GM21717 (cell line): ENCODE measurements at regions not wholly inside any gene's neighbourhood (a gene's known extent, or its start where the extent isn't known, plus 50 kb on each side); places are given as distances from the start of the nearest gene placed in this dataset.
"Not testable (repeated sequence)": the region's sequence is repeated elsewhere in the genome, so short reads cannot be mapped to it uniquely, and the experiment has no call there.

ENCODE experiments used
- ATAC-seq: cut with Tn5 transposase; IDR thresholded peaks from one replicate; pipeline ENCODE4 v1.9.1; 2021; ENCODE audit warnings: mild to moderate bottlenecking, moderate library complexity; ENCODE audit not compliant: unreplicated experiment

DNA sequence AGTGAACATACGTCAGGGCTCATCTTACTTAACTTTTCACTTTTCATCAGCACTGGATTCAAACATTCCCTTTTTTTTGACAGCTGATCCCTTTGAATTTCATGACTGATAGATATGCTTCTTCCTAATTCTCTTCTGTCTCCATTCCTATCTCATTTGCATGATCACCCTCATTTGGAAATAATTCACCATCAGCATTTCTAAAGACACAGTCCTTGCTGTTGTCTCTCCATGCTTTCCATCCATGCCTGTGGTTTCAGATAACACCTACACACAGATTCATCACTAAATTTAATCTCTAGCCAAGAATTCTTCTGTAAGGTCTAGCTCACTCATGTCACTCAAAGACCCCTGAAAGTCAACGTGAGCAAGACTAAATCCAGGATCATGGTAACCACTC is 228.4 kb upstream of the BTBD3 start:
- no peak for ATAC-seq

- ATAC-seq = no peak
Measured at GRCh38 chr20:11691766-11692165, 225.9 kb upstream of the BTBD3 start.

DNA sequence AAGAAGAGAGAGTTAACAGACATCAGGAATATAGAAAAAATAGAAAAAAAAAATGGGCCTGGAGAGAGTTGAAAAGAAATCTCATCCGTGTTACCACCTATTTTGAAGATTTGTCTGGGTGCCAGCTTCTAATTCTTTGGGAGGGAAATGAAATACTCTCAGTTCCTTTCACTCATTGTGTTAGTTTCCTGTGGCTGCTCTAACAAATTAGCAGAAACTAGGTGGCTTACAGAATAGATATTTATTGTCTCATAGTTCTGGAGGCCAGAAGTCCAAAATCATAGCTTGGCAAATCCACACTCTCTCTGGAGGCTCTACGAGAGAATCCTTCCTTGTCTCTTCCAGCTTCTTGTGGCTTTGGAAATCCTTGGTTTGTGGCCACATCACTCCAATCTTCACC is 225.1 kb upstream of the BTBD3 start:
- no peak for ATAC-seq

DNA sequence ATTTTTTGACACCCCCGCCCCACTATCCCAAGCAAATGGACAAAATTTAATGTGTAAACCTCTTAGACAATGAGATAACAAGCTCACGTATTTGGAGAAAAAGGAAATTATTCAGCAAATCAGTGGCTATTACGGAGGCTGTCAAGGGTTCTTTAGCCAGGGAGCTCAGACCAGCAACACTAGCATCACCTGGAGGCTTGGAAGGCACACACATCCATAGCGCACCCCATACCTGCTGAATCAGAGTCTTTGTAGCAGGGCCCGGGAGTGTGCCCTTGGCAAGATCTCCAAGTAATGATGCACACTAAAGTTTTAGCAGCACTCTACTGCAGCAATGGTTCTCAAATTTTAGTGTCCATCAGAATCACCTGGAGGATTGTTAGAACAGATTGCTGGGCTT is 223.2 kb upstream of the BTBD3 start:
- no peak for ATAC-seq

- ATAC-seq = no peak
Measured at GRCh38 chr20:11697055-11697454, 220.6 kb upstream of the BTBD3 start.

DNA sequence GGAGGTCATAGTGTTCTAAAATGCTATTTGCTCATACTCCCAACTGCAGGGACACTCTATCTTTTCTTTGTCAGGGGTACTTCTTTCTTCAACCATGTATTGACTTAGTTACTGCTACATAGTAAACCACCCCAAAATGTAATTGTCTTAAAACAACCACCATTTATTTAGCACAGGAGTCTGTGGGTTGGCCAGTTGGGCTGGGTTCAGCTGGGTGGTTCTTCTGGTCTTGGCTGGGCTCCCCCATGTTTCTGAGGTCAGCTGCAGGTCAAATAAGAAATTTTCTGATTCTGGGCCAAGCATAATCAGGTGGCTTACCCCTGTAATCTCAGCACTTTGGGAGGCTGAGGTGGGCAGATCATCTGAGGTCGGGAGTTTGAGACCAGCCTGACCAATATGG is 220.0 kb upstream of the BTBD3 start:
- no peak for ATAC-seq

DNA sequence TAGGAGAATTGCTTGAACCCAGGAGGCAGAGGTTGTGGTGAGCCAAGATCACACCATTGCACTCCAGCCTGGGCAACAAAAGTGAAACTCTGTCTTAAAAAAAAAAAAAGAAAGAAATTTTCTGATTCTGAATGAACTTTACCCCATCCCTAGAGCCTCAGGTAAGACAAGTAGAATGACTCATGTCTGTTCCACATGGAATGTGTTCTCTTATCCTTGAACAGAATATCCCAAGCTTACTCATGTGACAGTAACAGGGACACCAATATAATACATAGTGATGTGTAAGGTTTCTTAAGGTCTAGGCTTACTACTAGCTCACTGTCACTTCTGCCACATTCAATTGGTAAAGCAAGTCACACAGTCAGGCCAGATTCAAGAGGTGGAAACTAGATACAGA is 219.6 kb upstream of the BTBD3 start:
- no peak for ATAC-seq

DNA sequence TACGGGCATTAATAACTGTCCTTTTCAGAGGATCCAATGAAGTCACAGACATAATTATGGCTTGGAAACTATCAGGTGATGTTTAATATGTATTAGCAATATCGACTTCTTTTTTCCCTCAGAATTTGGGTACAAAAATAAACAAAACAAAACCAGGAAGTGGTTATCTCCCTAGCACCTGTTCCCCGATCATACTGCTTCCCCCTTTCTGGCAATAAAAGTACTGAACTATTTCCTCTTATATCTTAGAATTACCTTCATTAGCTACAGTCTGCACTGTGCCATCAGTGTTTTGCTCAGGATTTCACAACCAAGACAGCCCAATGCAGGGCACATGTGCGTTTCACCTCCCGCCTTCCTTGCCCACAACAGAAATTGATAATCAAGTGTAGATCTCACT is 216.9 kb upstream of the BTBD3 start:
- ATAC-seq = no peak

GRCh38 chr20:11702721-11703518 is 214.8 kb upstream of the BTBD3 start:
- no peak for ATAC-seq

GRCh38 chr20:11705512-11705911 is 212.2 kb upstream of the BTBD3 start:
- ATAC-seq = no peak

DNA sequence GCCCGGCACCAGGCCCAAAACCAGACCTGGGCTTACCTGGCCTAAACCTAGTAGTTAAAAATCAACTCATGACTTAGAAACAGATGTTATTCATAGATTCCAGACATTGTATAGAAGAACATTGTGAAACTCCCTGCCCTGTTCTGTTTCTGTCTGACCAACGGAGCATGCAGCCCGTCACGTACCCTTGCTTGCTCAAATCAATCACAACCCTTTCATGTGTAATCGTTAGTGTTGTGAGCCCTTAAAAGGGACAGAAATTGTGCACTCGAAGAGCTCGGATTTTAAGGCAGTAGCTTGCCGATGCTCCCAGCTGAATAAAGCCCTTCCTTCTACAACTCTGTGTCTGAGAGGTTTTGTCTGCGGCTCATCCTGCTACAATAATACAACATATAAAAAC is 209.5 kb upstream of the BTBD3 start:
- not testable (repeated sequence) for ATAC-seq

GRCh38 chr20:11711214-11711613 is 206.5 kb upstream of the BTBD3 start:
- no peak for ATAC-seq

- ATAC-seq = no peak
Measured at GRCh38 chr20:11712639-11713160, 205.0 kb upstream of the BTBD3 start.

DNA sequence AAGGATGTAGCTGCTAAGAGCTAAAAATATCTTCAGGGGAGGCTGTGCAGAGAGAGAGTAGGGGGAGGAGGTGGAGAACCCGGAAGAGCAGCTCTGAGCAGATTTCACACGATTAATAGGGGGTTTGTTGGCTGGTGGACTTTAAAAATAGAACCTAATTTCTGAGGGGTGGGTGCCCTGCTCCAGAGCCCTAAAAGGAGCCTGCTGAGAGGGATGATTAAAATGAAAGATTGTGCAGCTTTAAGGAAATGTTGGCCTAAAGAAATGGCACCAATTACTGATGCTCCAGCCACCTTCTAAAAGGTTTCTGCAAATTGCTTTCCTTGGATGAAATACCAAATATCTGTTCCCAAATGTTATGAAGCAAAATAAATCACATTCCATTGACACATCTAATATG is 202.8 kb upstream of the BTBD3 start:
- ATAC-seq = no peak

DNA sequence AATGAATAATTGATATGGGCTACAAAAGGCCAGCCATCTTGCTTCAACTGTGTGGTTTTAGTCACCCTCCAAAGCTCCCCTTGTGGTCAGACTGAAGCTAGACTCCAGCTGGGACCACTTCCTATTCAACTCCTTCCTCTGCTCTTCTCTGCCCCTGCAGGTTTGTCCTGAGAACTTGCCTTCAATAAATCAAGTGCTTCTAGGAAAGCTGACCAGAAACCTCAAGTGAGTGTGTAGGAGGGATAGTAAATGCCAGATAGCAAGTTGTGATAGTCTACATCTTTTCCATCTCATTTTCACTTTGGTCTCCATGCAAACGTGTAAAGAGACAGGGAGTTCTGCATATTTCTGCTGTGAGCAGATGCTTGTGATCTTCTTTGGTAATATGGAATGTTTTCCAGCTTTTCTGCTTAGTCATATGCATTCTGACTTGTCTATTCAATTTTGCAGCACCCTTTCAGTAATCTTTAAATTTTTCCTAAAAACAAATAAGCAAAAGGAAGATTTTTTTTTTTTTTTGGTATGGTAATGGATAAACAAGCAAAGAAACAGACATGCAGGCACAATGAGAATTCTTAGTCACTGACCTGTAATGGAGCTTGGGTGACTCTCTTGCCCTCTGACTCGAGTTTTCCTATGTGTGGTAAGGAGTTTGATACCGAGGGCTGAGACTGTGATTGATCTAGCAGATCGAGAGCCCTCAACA is 201.3 kb upstream of the BTBD3 start:
- no peak for ATAC-seq

DNA sequence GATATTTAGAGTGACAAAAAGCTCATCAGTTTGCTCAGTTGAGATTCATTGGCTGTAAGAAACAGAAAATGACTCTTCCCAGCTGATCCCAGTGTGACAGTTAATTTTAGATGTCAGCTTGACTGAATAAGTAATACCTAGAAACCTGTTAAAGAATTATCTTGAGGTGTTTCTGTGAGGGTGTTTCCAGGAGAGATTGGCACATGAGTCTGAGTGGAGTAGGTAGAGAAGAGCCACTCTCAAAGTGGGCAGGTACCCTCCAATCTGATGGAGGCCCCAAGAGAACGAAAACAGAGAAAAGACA is 200.8 kb upstream of the BTBD3 start:
- ATAC-seq = no peak

GRCh38 chr20:11717562-11717961 is 200.1 kb upstream of the BTBD3 start:
- no peak for ATAC-seq

- ATAC-seq = no peak
Measured at GRCh38 chr20:11718474-11719094, 199.1 kb upstream of the BTBD3 start.

GRCh38 chr20:11719153-11719552 is 198.5 kb upstream of the BTBD3 start:
- no peak for ATAC-seq

DNA sequence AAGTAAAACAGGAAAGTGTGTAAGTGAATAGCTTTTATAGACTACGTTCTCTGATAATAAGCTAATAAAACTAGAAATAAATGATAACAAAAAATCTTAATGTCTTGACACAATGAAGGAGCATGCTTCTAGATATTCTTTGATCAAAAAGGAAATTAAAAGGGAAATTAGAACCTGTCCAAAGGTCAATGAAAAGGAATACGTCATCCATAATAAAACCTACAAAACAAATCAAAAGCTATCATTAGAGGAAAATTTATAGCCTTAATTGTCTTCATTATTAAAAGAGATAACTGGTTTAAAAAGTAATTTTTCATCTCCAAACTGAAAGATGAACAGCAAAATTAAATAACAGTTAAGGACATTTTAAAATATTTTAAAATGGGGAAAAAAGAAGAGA is 196.3 kb upstream of the BTBD3 start:
- ATAC-seq = no peak

- no peak for ATAC-seq
Measured at GRCh38 chr20:11724097-11724496, 193.6 kb upstream of the BTBD3 start.

DNA sequence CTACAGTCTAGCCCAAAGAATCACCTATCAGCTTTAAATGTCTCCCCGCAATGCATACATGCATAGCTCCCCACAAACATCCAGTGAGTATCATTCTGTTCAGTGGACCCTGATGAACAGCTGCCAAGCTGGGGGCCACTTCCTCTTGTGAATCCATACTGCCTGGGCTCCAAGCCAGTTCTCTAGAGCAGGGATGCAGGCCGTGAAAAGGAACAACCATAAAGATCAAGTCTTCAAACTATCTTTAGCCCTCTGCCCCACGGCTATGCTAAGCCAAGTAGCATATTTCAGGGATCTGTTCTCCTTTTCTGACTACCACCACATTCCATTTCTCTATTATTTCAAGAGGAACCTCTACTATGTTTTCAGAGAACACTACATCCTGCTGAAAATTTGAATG is 191.7 kb upstream of the BTBD3 start:
- ATAC-seq = no peak
